H1 (cell line): ENCODE measurements at regions not wholly inside any gene's neighbourhood (a gene's known extent, or its start where the extent isn't known, plus 50 kb on each side); places are given as distances from the start of the nearest gene placed in this dataset.

Experiments used
- CTCF ChIA-PET: fragments of 300-600 bp; sonication (Branson Sonifier 250); formaldehyde crosslinking; loops from one replicate; lab custom pipeline; 2021; ENCODE audit not compliant: partially characterized antibody; lab: Charles Lee
- POLR2A ChIA-PET: fragments of 300-600 bp; sonication (Branson Sonifier 250); formaldehyde crosslinking; loops from one replicate; lab custom pipeline; 2021; ENCODE audit warnings: inconsistent platforms; ENCODE audit not compliant: partially characterized antibody; lab: Charles Lee
- DNase-seq, 2 experiments: peaks; one replicate each; pipeline versions ENCODE4 v3.0.0 to v3.0.0-alpha.2; 2010 to 2022; ENCODE audit warnings: low spot score in 2 of 2, low read depth in 1 of 2, mixed read lengths in 1 of 2
- FAIRE-seq: peaks from 2 replicates; lab custom pipeline; 2011; peaks lifted over from hg19 to GRCh38; lab: Jason Lieb, UNC
- H2AFZ ChIP-seq: 2 replicates; pipeline ENCODE4 v1.8.1; 2012; ENCODE audit warnings: low read length, inconsistent platforms
- H2AK5ac ChIP-seq: 2 replicates; pipeline ENCODE4 v1.6.1; 2013; ENCODE audit warnings: low read depth, low read length
- H2BK120ac ChIP-seq: replicated peaks from 2 replicates; pipeline ENCODE3; 2013; ENCODE audit warnings: low read depth, low read length, inconsistent platforms
- H2BK12ac ChIP-seq: 2 replicates; pipeline ENCODE4 v1.6.1; 2013; ENCODE audit warnings: low read depth, low read length
- H2BK15ac ChIP-seq: 2 replicates; pipeline ENCODE4 v1.6.1; 2013; ENCODE audit warnings: low read length
- H2BK20ac ChIP-seq: 2 replicates; pipeline ENCODE4 v1.6.1; 2013; ENCODE audit warnings: low read length
- H2BK5ac ChIP-seq: 2 replicates; pipeline ENCODE4 v1.6.1; 2013; ENCODE audit warnings: low read depth, low read length
- H3K14ac ChIP-seq: 2 replicates; pipeline ENCODE4 v1.6.1; 2013; ENCODE audit warnings: inconsistent platforms; ENCODE audit not compliant: insufficient read length
- H3K18ac ChIP-seq: 2 replicates; pipeline ENCODE4 v1.6.1; 2013; ENCODE audit warnings: low read length; ENCODE audit errors: extremely low read depth
- H3K23ac ChIP-seq: 2 replicates; pipeline ENCODE4 v1.6.1; 2013; ENCODE audit warnings: inconsistent platforms; ENCODE audit not compliant: insufficient read length
- H3K23me2 ChIP-seq: 2 replicates; pipeline ENCODE4 v1.6.1; 2013; ENCODE audit warnings: low read depth, low read length
- H3K27ac ChIP-seq: 2 replicates; pipeline ENCODE4 v1.6.1; 2011; ENCODE audit warnings: low read depth, low read length, inconsistent platforms
- H3K27me3 ChIP-seq, 4 experiments: replicated peaks in 1 of 4; 1 replicate in 1 of 4; 2 replicates in 3 of 4; pipeline versions ENCODE4 v1.6.1 to v1.8.1; 2011 to 2013; ENCODE audit warnings: low read length in 3 of 4, mild to moderate bottlenecking in 3 of 4, inconsistent platforms in 2 of 4, mixed read lengths in 2 of 4, moderate library complexity in 1 of 4; ENCODE audit not compliant: control insufficient read depth in 3 of 4, insufficient read depth in 3 of 4; ENCODE audit errors: extremely low read depth in 1 of 4
- H3K36me3 ChIP-seq, 4 experiments: 2 replicates each; pipeline versions ENCODE4 v1.6.1 to v1.8.1; 2011 to 2013; ENCODE audit warnings: mild to moderate bottlenecking in 4 of 4, low read length in 3 of 4, moderate library complexity in 2 of 4, control low read depth in 1 of 4, inconsistent platforms in 1 of 4; ENCODE audit not compliant: insufficient read depth in 4 of 4, control insufficient read depth in 2 of 4
- H3K4ac ChIP-seq: replicated peaks from 2 replicates; pipeline ENCODE3; 2013; ENCODE audit warnings: low read length, low read depth, mixed read lengths, inconsistent platforms; ENCODE audit not compliant: insufficient read length
- H3K4me1 ChIP-seq, 4 experiments: replicated peaks in 1 of 4; 1 replicate in 1 of 4; 2 replicates in 3 of 4; pipeline versions ENCODE4 v1.6.1 to v1.8.1; 2011 to 2013; ENCODE audit warnings: low read length in 3 of 4, inconsistent platforms in 2 of 4, mixed read lengths in 1 of 4; ENCODE audit not compliant: insufficient read depth in 4 of 4, control insufficient read depth in 3 of 4
- H3K4me2 ChIP-seq, 2 experiments: 2 replicates each; pipeline versions ENCODE4 v1.6.1 to v1.8.1; 2011 to 2013; ENCODE audit warnings: low read depth in 2 of 2, low read length in 2 of 2, control low read depth in 1 of 2, inconsistent platforms in 1 of 2, mild to moderate bottlenecking in 1 of 2; ENCODE audit not compliant: insufficient read depth in 1 of 2
- H3K4me3 ChIP-seq, 4 experiments: fragments of 200-600, 300-600 bp in 1 of 4; sonication (generic), shearing (Covaris generic), sonication (Bioruptor Twin) in 1 of 4; 2 replicates each; pipeline versions ENCODE4 v1.5.1 to v1.8.1; 2011 to 2016; ENCODE audit warnings: low read length in 4 of 4, low read depth in 3 of 4, control low read depth in 2 of 4, inconsistent platforms in 2 of 4, mild to moderate bottlenecking in 2 of 4, mixed read lengths in 1 of 4, moderate library complexity in 1 of 4; ENCODE audit not compliant: insufficient read depth in 2 of 4; ENCODE audit errors: extremely low read depth in 1 of 4
- H3K56ac ChIP-seq: replicated peaks from 2 replicates; pipeline ENCODE3; 2013; ENCODE audit warnings: low read depth, mild to moderate bottlenecking, mixed read lengths, low read length, inconsistent platforms; ENCODE audit not compliant: insufficient read length
- H3K79me1 ChIP-seq: 2 replicates; pipeline ENCODE4 v1.6.1; 2013; ENCODE audit warnings: low read depth, low read length, control low read depth
- H3K79me2 ChIP-seq, 2 experiments: 2 replicates each; pipeline versions ENCODE4 v1.6.1 to v1.8.1; 2012 to 2013; ENCODE audit warnings: low read length in 2 of 2, mild to moderate bottlenecking in 2 of 2, inconsistent platforms in 1 of 2; ENCODE audit not compliant: insufficient read depth in 2 of 2, control insufficient read depth in 1 of 2
- H3K9ac ChIP-seq, 4 experiments: replicated peaks in 1 of 4; 1 replicate in 1 of 4; 2 replicates in 3 of 4; pipeline versions ENCODE4 v1.6.1 to v1.8.1; 2011 to 2013; ENCODE audit warnings: low read depth in 3 of 4, low read length in 3 of 4, control low read depth in 2 of 4, mild to moderate bottlenecking in 2 of 4, moderate library complexity in 2 of 4, inconsistent platforms in 1 of 4; ENCODE audit errors: extremely low read depth in 1 of 4
- H3K9me3 ChIP-seq, 2 experiments: 2 replicates each; pipeline versions ENCODE4 v1.6.1 to v1.8.1; 2012 to 2013; ENCODE audit warnings: mild to moderate bottlenecking in 2 of 2, moderate library complexity in 2 of 2, control low read depth in 1 of 2, inconsistent platforms in 1 of 2, low read depth in 1 of 2, low read length in 1 of 2, mixed read lengths in 1 of 2; ENCODE audit not compliant: insufficient read depth in 2 of 2
- H4K20me1 ChIP-seq, 2 experiments: replicated peaks in 1 of 2; 2 replicates each; pipeline versions ENCODE3 to v1.8.1; 2011 to 2013; ENCODE audit warnings: inconsistent platforms in 2 of 2, low read length in 2 of 2, mild to moderate bottlenecking in 1 of 2; ENCODE audit not compliant: insufficient read depth in 2 of 2, control insufficient read depth in 1 of 2
- H4K5ac ChIP-seq: 2 replicates; pipeline ENCODE4 v1.6.1; 2013; ENCODE audit warnings: low read length, low read depth, mixed read lengths, inconsistent platforms; ENCODE audit not compliant: insufficient read length
- H4K8ac ChIP-seq: 2 replicates; pipeline ENCODE4 v1.8.0; 2013; ENCODE audit warnings: mild to moderate bottlenecking, moderate library complexity, low read length, inconsistent platforms; ENCODE audit not compliant: insufficient read depth; ENCODE audit errors: extremely low read depth
- H4K91ac ChIP-seq: replicated peaks from 2 replicates; pipeline ENCODE3; 2013; ENCODE audit warnings: low read length, mixed read lengths, inconsistent platforms; ENCODE audit not compliant: insufficient read length
- ASH2L ChIP-seq: fragments of 200-600, 300-600 bp; sonication (generic); IDR thresholded peaks from one replicate; pipeline ENCODE4 v1.7.1; 2017; ENCODE audit warnings: low read length
- NRF1 ChIP-seq: IDR thresholded peaks from 2 replicates; pipeline ENCODE4 v1.6.1; 2011; ENCODE audit warnings: mild to moderate bottlenecking, low read depth, low read length, improper control_type of control experiment
- WGBS, 2 experiments: shearing (Covaris generic) in 1 of 2; methylation state at CpG; one replicate each; pipeline versions ENCODE4 v1.1.6 to v1.1.7; 2013 to 2015; ENCODE audit warnings: low lambda C conversion rate in 2 of 2, mixed read lengths in 2 of 2, inconsistent platforms in 1 of 2, low coverage in 1 of 2, missing lambda C conversion rate in 1 of 2; ENCODE audit not compliant: insufficient replicate concordance in 2 of 2, insufficient coverage in 1 of 2, insufficient read length in 1 of 2; ENCODE audit errors: extremely low coverage in 1 of 2, missing lambda C conversion rate in 1 of 2; 5-methylcytosine and 5-hydroxymethylcytosine counted together
- TF ChIP-seq, protein P1 (sequence below): IDR thresholded peaks from 2 replicates; pipeline ENCODE4 v1.6.1; 2011; ENCODE audit warnings: low read length, improper control_type of control experiment

DNA sequence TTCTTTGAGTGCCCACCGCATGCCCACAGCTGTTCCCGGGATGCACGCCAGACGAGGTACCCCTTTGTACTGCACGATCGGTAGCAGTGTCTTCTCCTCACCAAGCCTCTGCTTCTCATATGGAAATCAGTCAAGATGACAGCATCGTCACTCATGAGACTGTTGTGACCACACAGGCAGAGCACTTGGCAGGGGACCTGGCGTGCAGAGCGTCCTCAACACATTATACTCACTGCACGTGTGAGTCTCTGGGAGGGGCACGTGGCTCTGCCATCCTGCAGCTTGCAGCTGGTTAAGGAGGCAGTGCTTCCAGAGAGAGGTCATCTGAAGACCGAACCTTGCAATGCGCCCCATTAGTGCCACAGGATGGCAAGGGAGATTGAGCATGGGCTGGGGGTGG lies 266.8 kb downstream of the NPHP4 start:
- Histone ChIP-seq H3K4me1 (peaks cover 0 to 2% (median 0%) of the 10 kb centered on the region in 4 experiments; a peak in 1 of 7 replicates), H2BK120ac (no peak overlapping the region), H3K4ac (no peak overlapping the region), H4K5ac (no peak overlapping the region), H3K18ac (no peak overlapping the region), H2AFZ (no peak overlapping the region), H2BK15ac (no peak overlapping the region), H2AK5ac (peak overlapping the region; percentile 90; the same call in 1 of the 2 replicates), H3K4me3 (no peak overlapping the region), H4K20me1 (no peaks in the 10 kb centered on the region), H3K4me2 (no peak overlapping the region), H3K14ac (no peak overlapping the region), H3K23ac (no peak overlapping the region), H3K9me3 (no peaks in the 10 kb centered on the region), H3K79me1 (no peaks in the 10 kb centered on the region), H3K56ac (no peak overlapping the region), H4K8ac (no peak overlapping the region), H3K23me2 (no peaks in the 10 kb centered on the region), H3K36me3 (no peaks in the 10 kb centered on the region), H2BK20ac (no peak overlapping the region), H3K79me2 (no peaks in the 10 kb centered on the region), H3K9ac (no peak overlapping the region), H4K91ac (no peak overlapping the region), H3K27me3 (no peaks in the 10 kb centered on the region), H2BK5ac (no peak overlapping the region; the same call in 1 of the 2 replicates), H3K27ac (no peak overlapping the region), H2BK12ac (no peak overlapping the region)
- TF ChIP-seq, protein P1, sequence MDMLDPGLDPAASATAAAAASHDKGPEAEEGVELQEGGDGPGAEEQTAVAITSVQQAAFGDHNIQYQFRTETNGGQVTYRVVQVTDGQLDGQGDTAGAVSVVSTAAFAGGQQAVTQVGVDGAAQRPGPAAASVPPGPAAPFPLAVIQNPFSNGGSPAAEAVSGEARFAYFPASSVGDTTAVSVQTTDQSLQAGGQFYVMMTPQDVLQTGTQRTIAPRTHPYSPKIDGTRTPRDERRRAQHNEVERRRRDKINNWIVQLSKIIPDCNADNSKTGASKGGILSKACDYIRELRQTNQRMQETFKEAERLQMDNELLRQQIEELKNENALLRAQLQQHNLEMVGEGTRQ, result no peak
- TF ChIP-seq NRF1 (no peak), ASH2L (no peak)
- DNase-seq (no peak), FAIRE-seq (no peak)
- CTCF ChIA-PET, result no interaction called here
- WGBS, 2 experiments, result 91% methylated on average over 13 of the region's 13 CpGs; no CpG with 5 or more reads in 1 of the 2 experiments
- POLR2A ChIA-PET, result no interaction called here
